Activated CD4-positive, alpha-beta T cell treated with anti-CD3 and anti-CD28 coated beads, Interleukin-2, amount 50 U/mL, for 4 hours (primary cell): ENCODE measurements at regions not wholly inside any gene's neighbourhood (a gene's known extent, or its start where the extent isn't known, plus 50 kb on each side); places are given as distances from the start of the nearest gene placed in this dataset.

ENCODE experiments used
- DNase-seq, 2 experiments: peaks; one replicate each; pipeline ENCODE4 v3.0.0-alpha.2; 2020

- DNase-seq, result no peak
Measured at GRCh38 chr5:6926491-6927038, 213.3 kb downstream of the TENT4A start.

GRCh38 chr5:6936031-6936430 is 222.8 kb downstream of the TENT4A start:
- DNase-seq, result no peak

GRCh38 chr5:6937677-6938076 is 224.4 kb downstream of the TENT4A start:
- DNase-seq, result no peak

DNA sequence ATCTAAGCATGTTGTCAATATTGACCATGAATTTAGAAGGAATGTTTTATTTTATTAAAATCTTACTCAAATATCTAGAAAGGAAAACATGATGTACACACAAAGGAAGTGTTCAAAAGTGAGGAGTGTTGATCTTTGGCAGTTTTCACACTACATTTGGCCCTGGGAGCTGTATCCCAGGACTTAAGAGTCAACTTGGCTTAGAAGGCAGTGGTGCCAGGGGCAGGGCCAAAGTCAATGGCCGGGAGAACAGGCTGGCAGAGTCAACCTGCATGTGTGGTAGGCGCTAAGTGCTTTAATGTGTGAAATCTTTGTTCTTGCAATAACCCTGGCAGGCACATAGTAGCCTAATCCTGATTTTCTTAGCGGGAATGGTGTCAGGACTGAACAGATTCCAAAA is 228.4 kb downstream of the TENT4A start:
- DNase-seq, result no peak

GRCh38 chr5:6943197-6944112 is 230.2 kb downstream of the TENT4A start:
- no peak for DNase-seq

GRCh38 chr5:6948562-6948961 is 235.3 kb downstream of the TENT4A start:
- no peak for DNase-seq

DNA sequence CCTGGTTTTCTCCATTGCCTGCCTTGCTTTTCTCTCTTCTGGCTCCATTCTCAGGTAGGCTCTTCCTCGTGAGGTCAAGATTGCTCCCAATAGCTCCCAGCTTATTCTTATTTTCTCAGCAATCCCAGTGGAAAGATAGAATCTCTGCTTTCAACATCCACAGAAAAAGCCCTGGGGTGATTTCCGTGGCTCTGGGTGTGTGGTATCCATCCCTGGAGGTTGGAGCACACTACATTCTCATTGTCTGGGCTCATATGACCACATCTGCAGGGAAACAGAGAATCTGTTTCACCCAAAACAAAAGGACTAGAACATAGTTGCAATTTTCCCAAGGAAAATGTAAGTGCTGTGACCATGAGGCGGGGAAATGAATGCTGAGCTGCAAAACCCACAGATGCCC is 236.0 kb downstream of the TENT4A start:
- no peak for DNase-seq

- DNase-seq, result no peak
Measured at GRCh38 chr5:6950250-6950649, 237.0 kb downstream of the TENT4A start.

- DNase-seq, result no peak
Measured at GRCh38 chr5:6950860-6951259, 237.6 kb downstream of the TENT4A start.

- DNase-seq, result no peak
Measured at GRCh38 chr5:6961123-6961522, 247.9 kb downstream of the TENT4A start.

GRCh38 chr5:6961837-6962635 is 248.8 kb downstream of the TENT4A start:
- no peak for DNase-seq

DNA sequence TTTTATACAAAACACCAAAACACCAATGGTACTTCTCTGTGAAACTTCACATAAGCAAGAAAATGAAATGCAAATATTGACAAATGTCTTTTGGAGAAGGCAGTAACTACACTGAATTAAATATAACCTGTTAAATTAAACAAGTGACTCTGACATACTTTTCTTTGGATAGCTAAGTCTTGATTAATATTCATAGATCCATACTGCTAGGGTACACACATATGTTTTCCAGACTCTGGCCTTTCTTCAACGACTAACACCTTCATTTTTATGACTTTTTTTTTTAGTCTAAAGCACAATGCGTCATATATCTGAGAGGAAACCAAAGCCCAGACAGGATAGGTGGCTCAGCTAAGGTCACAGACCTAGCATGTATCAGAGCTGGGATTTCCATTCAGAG is 263.7 kb downstream of the TENT4A start:
- no peak for DNase-seq

DNA sequence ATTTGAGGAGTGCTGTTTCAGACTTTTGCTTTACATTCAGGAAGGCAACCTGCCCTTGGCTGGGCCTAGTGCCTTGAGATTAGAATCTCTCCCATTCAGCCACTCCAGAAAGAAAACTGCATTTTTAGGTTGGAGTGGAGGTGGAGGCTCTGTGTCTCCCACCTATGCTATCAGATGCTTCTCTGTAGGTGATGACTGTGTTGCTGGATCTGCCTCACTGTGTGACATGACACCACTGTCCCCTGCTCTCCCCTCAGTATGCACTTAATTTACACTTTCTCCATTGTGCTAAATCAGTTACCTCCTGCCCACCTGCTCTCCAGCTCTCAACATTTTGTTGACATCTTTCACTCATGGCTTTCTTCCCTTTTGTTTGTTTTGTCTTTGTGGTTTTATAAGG is 265.8 kb downstream of the TENT4A start:
- DNase-seq, result no peak

DNA sequence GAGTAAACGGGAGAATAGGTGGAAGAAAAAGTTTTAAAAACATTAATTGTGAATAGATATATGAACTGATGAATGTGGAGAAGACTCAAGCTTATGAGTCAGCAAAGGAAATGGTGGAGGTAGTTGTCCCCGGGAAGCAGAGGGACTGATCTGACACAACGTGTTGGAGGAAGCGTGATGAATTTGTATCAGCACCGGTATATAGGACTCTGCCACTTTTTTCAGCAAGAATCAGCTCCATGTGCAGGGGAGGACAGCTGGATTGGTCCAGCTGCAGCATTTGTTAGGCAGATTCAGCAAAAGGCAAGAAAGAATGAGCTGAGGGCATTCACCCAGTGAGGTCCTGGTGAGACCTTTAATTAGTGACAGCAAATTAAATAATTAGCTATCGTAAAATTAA is 276.0 kb downstream of the TENT4A start:
- DNase-seq, result no peak

DNA sequence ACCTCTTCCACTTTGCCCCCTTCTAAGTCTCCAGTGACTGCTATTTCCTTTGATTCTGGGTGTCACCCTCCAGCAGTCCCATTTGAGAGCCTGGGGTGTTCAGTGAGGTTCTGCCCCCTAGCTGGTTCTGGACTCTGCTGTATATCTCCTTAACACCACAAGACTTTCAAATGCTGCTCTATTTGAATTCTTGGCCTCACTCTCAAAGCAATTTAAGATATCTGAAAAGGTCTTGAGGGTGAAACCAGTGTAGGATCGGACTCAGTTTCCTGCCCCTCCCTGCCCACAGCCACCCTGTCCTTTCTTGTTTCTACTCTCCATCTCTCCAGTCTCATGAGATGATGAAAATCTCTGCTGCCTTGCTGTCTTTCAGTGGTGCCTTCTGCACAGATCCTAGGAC is 280.9 kb downstream of the TENT4A start:
- no peak for DNase-seq

DNA sequence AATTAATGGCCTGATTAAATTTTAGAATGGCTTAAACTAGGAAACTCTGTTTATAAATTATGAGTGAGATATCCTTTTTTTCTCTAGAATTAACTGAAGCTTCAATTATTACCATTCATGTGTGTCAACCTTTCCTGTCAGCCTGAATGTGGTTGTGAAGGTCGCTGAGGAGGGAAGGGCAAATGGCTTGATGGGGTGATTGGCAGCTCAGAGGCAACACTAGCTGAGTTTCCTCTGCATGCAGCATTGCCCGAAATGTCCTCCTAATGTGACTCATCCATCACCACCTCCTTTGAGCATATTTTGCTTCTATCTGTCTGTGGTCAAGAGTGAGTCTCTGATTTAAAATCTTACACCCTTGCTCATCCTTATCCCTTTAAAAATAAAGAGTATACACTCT is 281.9 kb downstream of the TENT4A start:
- DNase-seq, result no peak

- DNase-seq, result no peak
Measured at GRCh38 chr5:7000310-7000709, 287.1 kb downstream of the TENT4A start.

DNA sequence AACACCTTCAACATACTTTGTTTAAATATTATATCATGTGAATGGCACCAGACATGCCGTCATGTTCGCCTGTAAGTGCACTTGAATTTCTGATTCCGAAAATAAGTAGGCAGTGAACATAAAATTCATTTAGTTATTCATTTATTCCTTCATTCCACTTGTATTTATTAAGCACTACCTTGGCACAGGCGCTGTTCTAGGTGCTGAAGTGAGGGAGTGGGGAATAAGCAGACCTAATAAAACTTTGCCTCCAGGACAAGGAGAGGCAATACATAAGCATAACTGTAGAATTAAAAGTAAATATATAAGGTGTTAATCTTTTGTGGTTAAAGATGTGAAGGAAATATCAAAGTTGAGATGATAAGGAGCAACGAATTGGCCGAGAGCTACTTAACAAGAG is 297.4 kb downstream of the TENT4A start:
- no peak for DNase-seq

GRCh38 chr5:7012057-7012456 is 298.8 kb downstream of the TENT4A start:
- no peak for DNase-seq

GRCh38 chr5:7014611-7015010 is 301.4 kb downstream of the TENT4A start:
- DNase-seq, result no peak

GRCh38 chr5:7015586-7016256 is 302.5 kb downstream of the TENT4A start:
- no peak for DNase-seq

DNA sequence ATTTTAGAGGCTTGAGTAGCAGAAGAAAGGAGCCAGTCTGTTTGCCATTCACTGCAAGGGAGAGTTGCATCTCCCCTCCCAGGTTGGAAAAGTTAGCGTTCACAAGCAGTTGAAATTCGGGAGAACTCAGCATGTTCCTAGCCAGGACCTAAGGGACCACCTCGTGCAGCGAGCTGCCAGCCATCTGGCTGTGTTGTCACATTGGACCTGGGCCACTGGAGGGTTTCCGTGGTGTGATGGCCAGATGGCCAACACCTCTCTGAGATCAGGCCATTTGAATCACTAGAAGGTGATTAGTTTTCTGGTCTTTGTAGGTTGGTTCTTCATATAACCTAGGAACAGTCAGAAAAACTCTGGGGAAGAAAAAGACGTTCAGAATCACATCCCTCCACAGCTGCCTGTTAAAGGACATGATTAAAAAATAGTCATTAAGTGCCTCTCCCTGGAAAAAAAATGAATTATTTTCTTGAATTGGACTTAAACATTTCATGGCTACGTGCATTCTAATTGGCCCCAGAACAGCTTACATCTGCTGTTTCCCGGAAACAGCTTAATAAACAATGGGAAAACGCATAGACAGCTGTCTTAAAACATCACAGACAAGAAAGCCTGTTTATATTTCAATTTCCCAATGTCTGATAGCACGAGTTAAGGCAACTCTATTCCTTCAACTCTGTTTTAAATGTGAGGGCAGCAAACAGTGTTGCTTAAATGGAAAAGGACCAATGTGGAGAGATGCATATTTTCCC is 303.9 kb downstream of the TENT4A start:
- DNase-seq, result no peak

DNA sequence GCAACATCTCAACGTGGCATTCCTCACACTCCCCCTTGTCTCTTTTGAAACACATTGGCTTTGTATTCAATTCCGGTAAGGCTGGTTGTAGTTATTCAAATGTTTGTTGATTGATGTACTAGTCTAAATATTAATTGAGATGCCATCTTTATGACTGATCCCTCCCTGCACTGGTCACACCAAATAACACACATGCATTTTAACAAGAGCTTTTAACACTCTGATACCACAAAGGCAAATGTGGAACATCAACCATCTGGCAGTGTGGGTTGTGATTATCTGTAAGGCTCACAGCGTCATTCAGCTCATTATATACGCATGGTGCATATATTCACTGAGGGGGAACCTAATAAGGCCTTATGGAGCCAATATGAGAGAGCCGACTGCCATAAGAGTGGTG is 305.0 kb downstream of the TENT4A start:
- DNase-seq, result no peak
